Activated T-cell treated with anti-CD3 and anti-CD28 coated beads, Interleukin-2, amount 50 U/mL, for 1 hour (primary cell): ENCODE measurements at regions not wholly inside any gene's neighbourhood (a gene's known extent, or its start where the extent isn't known, plus 50 kb on each side); places are given as distances from the start of the nearest gene placed in this dataset.

Experiments
- DNase-seq: peaks from one replicate; pipeline ENCODE4 v3.0.0-alpha.2; 2020

DNA sequence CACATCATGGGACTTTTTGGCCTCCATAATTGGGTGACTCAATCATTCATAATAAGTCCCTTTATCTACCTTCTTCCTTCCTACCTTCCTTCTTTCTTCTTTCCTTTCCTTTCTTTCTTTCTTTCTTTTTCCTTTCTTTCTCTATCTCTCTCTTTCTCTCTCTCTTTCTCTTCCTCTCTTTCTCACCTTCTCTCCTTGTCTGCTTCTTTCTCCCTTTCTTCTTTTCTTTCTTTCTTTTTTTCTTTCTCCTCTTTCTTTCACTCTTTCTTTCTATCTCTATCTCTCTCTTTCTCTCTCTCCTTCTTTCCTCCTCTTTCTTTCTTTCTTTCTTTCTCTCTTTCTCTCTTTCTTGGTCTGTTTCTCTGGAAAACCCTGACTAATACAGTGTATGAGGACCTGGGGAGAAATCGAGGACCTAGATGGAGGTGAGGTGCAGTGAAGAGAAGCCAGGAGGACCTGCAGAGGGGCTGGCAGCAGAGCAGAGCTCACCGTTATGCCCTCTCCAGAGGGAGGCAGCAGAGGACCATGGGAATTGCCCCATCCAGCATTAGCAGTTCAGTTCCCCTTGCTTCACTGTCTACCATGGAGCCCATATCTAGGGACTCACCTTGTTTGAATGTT, 52.7 kb upstream of the BTRC start:
- no peak for DNase-seq

DNA sequence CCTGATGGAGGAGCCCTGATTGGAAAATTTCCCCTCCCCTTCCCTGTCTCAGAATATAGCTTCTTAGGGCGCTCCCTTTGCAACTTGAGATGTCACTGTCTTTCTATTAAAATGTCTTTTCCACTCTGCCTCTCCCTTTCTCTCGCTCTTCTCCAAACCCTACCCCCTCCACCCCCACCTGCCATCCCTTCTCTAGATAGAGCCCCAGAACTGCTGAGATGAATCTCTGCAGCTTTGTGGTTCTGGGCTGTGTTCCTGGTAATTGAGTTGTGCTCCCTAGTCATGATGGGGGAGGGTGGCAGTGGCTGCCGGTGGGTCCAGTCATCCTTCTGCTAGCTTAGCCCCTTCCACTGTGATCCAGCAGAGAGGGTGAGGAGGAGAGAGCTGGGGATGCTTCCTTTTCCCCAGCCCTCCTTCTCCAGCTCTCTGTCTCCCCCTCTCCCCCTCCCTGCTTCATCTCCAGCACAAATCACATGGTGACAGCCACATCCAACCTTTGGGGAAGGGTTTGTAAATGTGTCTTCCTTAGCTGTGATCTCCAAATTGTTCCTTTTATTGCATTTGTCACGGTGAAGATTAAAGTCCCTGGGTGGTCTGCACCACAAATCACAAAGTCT, 50.8 kb upstream of the BTRC start:
- no peak for DNase-seq
